SK-N-SH (cell line): ENCODE measurements at regions not wholly inside any gene's neighbourhood (a gene's known extent, or its start where the extent isn't known, plus 50 kb on each side); places are given as distances from the start of the nearest gene placed in this dataset.

Source experiments
- CTCF ChIA-PET: fragments of 300-600, 350-600 bp; formaldehyde crosslinking; extraction: SDS; loops from one replicate; lab custom pipeline; 2021; lab: Yijun Ruan, JAX
- POLR2A ChIA-PET: fragments of 350-600 bp; sonication (Branson Sonifier 250); formaldehyde crosslinking; extraction: SDS; loops from one replicate; lab custom pipeline; 2020; ENCODE audit warnings: antibody characterized with exemption, inconsistent platforms; lab: Yijun Ruan, JAX
- DNase-seq: peaks from one replicate; pipeline ENCODE4 v3.0.0; 2012
- H2AFZ ChIP-seq: fragments of 200-600 bp; sonication (generic); 2 replicates; pipeline ENCODE4 v1.8.1; 2016; ENCODE audit warnings: antibody characterized with exemption, mild to moderate bottlenecking, low read depth
- H3F3A ChIP-seq: fragments of 200-600 bp; sonication (generic); replicated peaks from 2 replicates; pipeline ENCODE3; 2016; ENCODE audit warnings: antibody characterized with exemption, mild to moderate bottlenecking; ENCODE audit not compliant: insufficient read depth
- H3K27ac ChIP-seq, 2 experiments: fragments of 200-500 bp in 1 of 2; fragments of 200-600 bp in 1 of 2; sonication (Bioruptor generic) in 1 of 2; sonication (generic), shearing (Covaris generic) in 1 of 2; 2 replicates each; pipeline versions ENCODE4 v1.5.1 to v1.6.1; 2014 to 2016; ENCODE audit warnings: low read depth in 2 of 2, inconsistent platforms in 1 of 2, low read length in 1 of 2, mild to moderate bottlenecking in 1 of 2, mixed read lengths in 1 of 2
- H3K27me3 ChIP-seq: fragments of 200-600 bp; sonication (generic), shearing (Covaris generic); 2 replicates; pipeline ENCODE4 v1.6.1; 2016; ENCODE audit warnings: mixed run types; ENCODE audit not compliant: insufficient read depth
- H3K36me3 ChIP-seq, 2 experiments: fragments of 200-500 bp in 1 of 2; fragments of 200-600 bp in 1 of 2; sonication (Bioruptor generic) in 1 of 2; sonication (generic) in 1 of 2; replicated peaks in 1 of 2; 2 replicates each; pipeline versions ENCODE3 to v1.5.1; 2014 to 2016; ENCODE audit warnings: low read length in 1 of 2, mild to moderate bottlenecking in 1 of 2; ENCODE audit not compliant: insufficient read depth in 2 of 2, control insufficient read depth in 1 of 2
- H3K4me1 ChIP-seq, 2 experiments: fragments of 200-500 bp in 1 of 2; fragments of 200-600 bp in 1 of 2; sonication (Bioruptor generic) in 1 of 2; sonication (generic), shearing (Covaris generic) in 1 of 2; 2 replicates each; pipeline versions ENCODE4 v1.5.1 to v1.6.1; 2014 to 2016; ENCODE audit warnings: low read depth in 1 of 2, low read length in 1 of 2, mixed run types in 1 of 2; ENCODE audit not compliant: insufficient read depth in 2 of 2, control insufficient read depth in 1 of 2
- H3K4me2 ChIP-seq: fragments of 200-600 bp; sonication (generic), shearing (Covaris generic); 2 replicates; pipeline ENCODE4 v1.6.1; 2017; ENCODE audit warnings: mixed run types
- H3K4me3 ChIP-seq, 2 experiments: fragments of 200-500 bp in 1 of 2; fragments of 200-600 bp in 1 of 2; sonication (Bioruptor generic) in 1 of 2; sonication (generic), shearing (Covaris generic) in 1 of 2; 2 replicates each; pipeline versions ENCODE4 v1.5.1 to v1.8.1; 2014 to 2016; ENCODE audit warnings: low read depth in 2 of 2, inconsistent platforms in 1 of 2, low read length in 1 of 2, mild to moderate bottlenecking in 1 of 2, mixed read lengths in 1 of 2, moderate library complexity in 1 of 2
- H3K79me2 ChIP-seq: fragments of 200-600 bp; sonication (generic); 2 replicates; pipeline ENCODE4 v1.8.1; 2017; ENCODE audit warnings: mild to moderate bottlenecking; ENCODE audit not compliant: insufficient read depth
- H3K9ac ChIP-seq: fragments of 200-600 bp; sonication (generic); 2 replicates; pipeline ENCODE4 v1.6.1; 2017; ENCODE audit warnings: mixed run types
- H3K9me2 ChIP-seq: fragments of 200-600 bp; sonication (generic); 2 replicates; pipeline ENCODE4 v1.6.1; 2017; ENCODE audit warnings: mixed run types
- H3K9me3 ChIP-seq: fragments of 200-600 bp; sonication (generic); 2 replicates; pipeline ENCODE4 v1.6.1; 2017; ENCODE audit warnings: mixed run types, mild to moderate bottlenecking, moderate library complexity
- H4K20me1 ChIP-seq: fragments of 200-600 bp; sonication (generic); 2 replicates; pipeline ENCODE4 v1.6.1; 2017; ENCODE audit warnings: mild to moderate bottlenecking, mixed run types; ENCODE audit not compliant: insufficient read depth
- CHD2 ChIP-seq: fragments of 150-350 bp; IDR thresholded peaks from 2 replicates; pipeline ENCODE4 v1.6.1; 2018; ENCODE audit warnings: low read length; ENCODE audit not compliant: partially characterized antibody
- EP300 ChIP-seq, 2 experiments: IDR thresholded peaks; 2 replicates each; pipeline versions ENCODE4 v1.4.0 to v1.6.1; 2012; ENCODE audit warnings: borderline replicate concordance in 1 of 2, low read depth in 1 of 2, low read length in 1 of 2
- EZH2phosphoT487 ChIP-seq: fragments of 200-600 bp; sonication (generic); IDR thresholded peaks from 2 replicates; pipeline ENCODE4 v1.6.1; 2017; ENCODE audit warnings: low read depth, mixed run types, mild to moderate bottlenecking, antibody characterized with exemption, moderate library complexity, borderline replicate concordance
- FOSL2 ChIP-seq: IDR thresholded peaks from 2 replicates; pipeline ENCODE4 v1.4.0; 2012; ENCODE audit warnings: low read depth, mild to moderate bottlenecking, moderate library complexity, borderline replicate concordance
- GATA2 ChIP-seq: sonication (generic); formaldehyde crosslinking; IDR thresholded peaks from 2 replicates; pipeline ENCODE4 v1.5.0; 2020; ENCODE audit warnings: mild to moderate bottlenecking, missing genetic modification reagents
- JUND ChIP-seq: IDR thresholded peaks from 2 replicates; pipeline ENCODE4 v1.4.0; 2012
- MAX ChIP-seq: IDR thresholded peaks from 2 replicates; pipeline ENCODE4 v1.4.0; 2012; ENCODE audit warnings: low read depth
- MEF2A ChIP-seq: IDR thresholded peaks from 2 replicates; pipeline ENCODE4 v1.4.0; 2012; ENCODE audit warnings: low read depth, borderline replicate concordance
- NFIC ChIP-seq: IDR thresholded peaks from 2 replicates; pipeline ENCODE4 v1.4.0; 2012; ENCODE audit warnings: borderline replicate concordance
- PBX3 ChIP-seq: IDR thresholded peaks from 2 replicates; pipeline ENCODE4; 2012
- RCOR1 ChIP-seq: fragments of 150-350 bp; IDR thresholded peaks from 2 replicates; pipeline ENCODE4 v1.6.1; 2017; ENCODE audit warnings: antibody characterized with exemption, low read length
- SIN3A ChIP-seq: IDR thresholded peaks from 2 replicates; pipeline ENCODE4 v1.6.1; 2012; ENCODE audit warnings: low read depth, mild to moderate bottlenecking, low read length, moderate library complexity, borderline replicate concordance
- SMC3 ChIP-seq: IDR thresholded peaks from 2 replicates; pipeline ENCODE4 v1.6.1; 2012; ENCODE audit warnings: low read depth, low read length, improper control_type of control experiment
- TAF1 ChIP-seq: IDR thresholded peaks from 2 replicates; pipeline ENCODE4 v1.6.1; 2012; ENCODE audit warnings: low read depth, mild to moderate bottlenecking, low read length, moderate library complexity, borderline replicate concordance
- USF2 ChIP-seq: fragments of 150-350 bp; IDR thresholded peaks from 2 replicates; pipeline ENCODE4 v1.6.1; 2017; ENCODE audit warnings: antibody characterized with exemption, low read length, low read depth, borderline replicate concordance
- WGBS: methylation state at CpG from one replicate; pipeline ENCODE4 v1.1.6; 2017; ENCODE audit warnings: low lambda C conversion rate; 5-methylcytosine and 5-hydroxymethylcytosine counted together
- TF ChIP-seq, protein P1 (sequence below): fragments of 200-600 bp; sonication (generic); IDR thresholded peaks from 2 replicates; pipeline ENCODE4 v1.6.1; 2017; ENCODE audit warnings: antibody characterized with exemption, mild to moderate bottlenecking, moderate library complexity
- TF ChIP-seq, protein P2 (sequence below): IDR thresholded peaks from 2 replicates; pipeline ENCODE4 v1.4.0; 2012; ENCODE audit warnings: low read depth, borderline replicate concordance
- TF ChIP-seq, protein P3 (sequence below): IDR thresholded peaks from 2 replicates; pipeline ENCODE4 v1.6.1; 2012; ENCODE audit warnings: mild to moderate bottlenecking, low read depth, low read length, moderate library complexity

- TF ChIP-seq, protein P1, sequence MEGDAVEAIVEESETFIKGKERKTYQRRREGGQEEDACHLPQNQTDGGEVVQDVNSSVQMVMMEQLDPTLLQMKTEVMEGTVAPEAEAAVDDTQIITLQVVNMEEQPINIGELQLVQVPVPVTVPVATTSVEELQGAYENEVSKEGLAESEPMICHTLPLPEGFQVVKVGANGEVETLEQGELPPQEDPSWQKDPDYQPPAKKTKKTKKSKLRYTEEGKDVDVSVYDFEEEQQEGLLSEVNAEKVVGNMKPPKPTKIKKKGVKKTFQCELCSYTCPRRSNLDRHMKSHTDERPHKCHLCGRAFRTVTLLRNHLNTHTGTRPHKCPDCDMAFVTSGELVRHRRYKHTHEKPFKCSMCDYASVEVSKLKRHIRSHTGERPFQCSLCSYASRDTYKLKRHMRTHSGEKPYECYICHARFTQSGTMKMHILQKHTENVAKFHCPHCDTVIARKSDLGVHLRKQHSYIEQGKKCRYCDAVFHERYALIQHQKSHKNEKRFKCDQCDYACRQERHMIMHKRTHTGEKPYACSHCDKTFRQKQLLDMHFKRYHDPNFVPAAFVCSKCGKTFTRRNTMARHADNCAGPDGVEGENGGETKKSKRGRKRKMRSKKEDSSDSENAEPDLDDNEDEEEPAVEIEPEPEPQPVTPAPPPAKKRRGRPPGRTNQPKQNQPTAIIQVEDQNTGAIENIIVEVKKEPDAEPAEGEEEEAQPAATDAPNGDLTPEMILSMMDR, result no peak
- no peak for TF ChIP-seq PBX3
- TF ChIP-seq CHD2, result no peak
- TF ChIP-seq, protein P2, sequence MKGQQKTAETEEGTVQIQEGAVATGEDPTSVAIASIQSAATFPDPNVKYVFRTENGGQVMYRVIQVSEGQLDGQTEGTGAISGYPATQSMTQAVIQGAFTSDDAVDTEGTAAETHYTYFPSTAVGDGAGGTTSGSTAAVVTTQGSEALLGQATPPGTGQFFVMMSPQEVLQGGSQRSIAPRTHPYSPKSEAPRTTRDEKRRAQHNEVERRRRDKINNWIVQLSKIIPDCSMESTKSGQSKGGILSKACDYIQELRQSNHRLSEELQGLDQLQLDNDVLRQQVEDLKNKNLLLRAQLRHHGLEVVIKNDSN, result no peak
- TF ChIP-seq GATA2 (CRISPR knock-in tag), result no peak
- no peak for TF ChIP-seq MEF2A
Measured at GRCh38 chr13:104832231-104832630, 1703.2 kb downstream of the EFNB2 start (continued).

DNA sequence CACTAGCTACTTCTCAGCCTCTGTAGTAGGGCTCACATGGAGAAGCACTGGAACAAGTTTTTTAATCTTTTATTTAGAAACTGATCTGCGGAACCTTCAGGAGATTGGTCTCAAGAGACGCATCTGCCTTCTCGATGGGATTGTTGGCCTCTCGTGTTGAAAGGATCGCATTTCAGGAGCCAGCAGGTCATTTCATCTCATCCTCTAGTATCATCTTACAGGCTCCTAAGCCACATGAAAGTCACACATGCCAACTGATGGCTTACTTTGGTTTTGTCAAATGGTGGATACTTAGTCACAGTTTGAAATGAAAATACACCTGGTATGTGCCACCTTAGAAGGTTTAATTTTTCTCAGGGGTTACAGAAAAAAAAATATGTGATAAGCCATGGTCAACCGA is 1703.6 kb downstream of the EFNB2 start:
- WGBS, result 72% methylated on average over 6 of the region's 6 CpGs
- no peaks in the 10 kb centered on the region for H4K20me1 ChIP-seq
- H3K9me2 ChIP-seq, result no peaks in the 10 kb centered on the region
- no peak overlapping the region for H3K4me3 ChIP-seq
- H3K79me2 ChIP-seq, result no peaks in the 10 kb centered on the region
- no peaks in the 10 kb centered on the region for H3K9me3 ChIP-seq
- no peak overlapping the region for H2AFZ ChIP-seq
- H3K27me3 ChIP-seq, result no peaks in the 10 kb centered on the region
- no peak overlapping the region for H3K27ac ChIP-seq
- no peak overlapping the region for H3K9ac ChIP-seq
- POLR2A ChIA-PET, result no interaction called here
- no peak overlapping the region for H3K4me2 ChIP-seq
- H3F3A ChIP-seq, result no peaks in the 10 kb centered on the region
- DNase-seq, result no peak
- H3K36me3 ChIP-seq, result no peaks in the 10 kb centered on the region
- CTCF ChIA-PET, result no interaction called here
- H3K4me1 ChIP-seq, result no peaks in the 10 kb centered on the region
- TF ChIP-seq SMC3 (no peak), RCOR1 (no peak), EP300 (IDR thresholded peaks at IDR 0.05; ENCODE audit: borderline replicate concordance in 1 of 2, low read depth in 1 of 2, low read length in 1 of 2) (no peak), TAF1 (no peak), NFIC (no peak), JUND (no peak), USF2 (no peak), PBX3 (no peak), CHD2 (no peak), EZH2phosphoT487 (no peak), MAX (no peak), GATA2 (CRISPR knock-in tag) (no peak), SIN3A (no peak), FOSL2 (no peak)
- TF ChIP-seq, protein P3, sequence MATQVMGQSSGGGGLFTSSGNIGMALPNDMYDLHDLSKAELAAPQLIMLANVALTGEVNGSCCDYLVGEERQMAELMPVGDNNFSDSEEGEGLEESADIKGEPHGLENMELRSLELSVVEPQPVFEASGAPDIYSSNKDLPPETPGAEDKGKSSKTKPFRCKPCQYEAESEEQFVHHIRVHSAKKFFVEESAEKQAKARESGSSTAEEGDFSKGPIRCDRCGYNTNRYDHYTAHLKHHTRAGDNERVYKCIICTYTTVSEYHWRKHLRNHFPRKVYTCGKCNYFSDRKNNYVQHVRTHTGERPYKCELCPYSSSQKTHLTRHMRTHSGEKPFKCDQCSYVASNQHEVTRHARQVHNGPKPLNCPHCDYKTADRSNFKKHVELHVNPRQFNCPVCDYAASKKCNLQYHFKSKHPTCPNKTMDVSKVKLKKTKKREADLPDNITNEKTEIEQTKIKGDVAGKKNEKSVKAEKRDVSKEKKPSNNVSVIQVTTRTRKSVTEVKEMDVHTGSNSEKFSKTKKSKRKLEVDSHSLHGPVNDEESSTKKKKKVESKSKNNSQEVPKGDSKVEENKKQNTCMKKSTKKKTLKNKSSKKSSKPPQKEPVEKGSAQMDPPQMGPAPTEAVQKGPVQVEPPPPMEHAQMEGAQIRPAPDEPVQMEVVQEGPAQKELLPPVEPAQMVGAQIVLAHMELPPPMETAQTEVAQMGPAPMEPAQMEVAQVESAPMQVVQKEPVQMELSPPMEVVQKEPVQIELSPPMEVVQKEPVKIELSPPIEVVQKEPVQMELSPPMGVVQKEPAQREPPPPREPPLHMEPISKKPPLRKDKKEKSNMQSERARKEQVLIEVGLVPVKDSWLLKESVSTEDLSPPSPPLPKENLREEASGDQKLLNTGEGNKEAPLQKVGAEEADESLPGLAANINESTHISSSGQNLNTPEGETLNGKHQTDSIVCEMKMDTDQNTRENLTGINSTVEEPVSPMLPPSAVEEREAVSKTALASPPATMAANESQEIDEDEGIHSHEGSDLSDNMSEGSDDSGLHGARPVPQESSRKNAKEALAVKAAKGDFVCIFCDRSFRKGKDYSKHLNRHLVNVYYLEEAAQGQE, result no peak
